HG02798 (cell line): ENCODE measurements at regions not wholly inside any gene's neighbourhood (a gene's known extent, or its start where the extent isn't known, plus 50 kb on each side); places are given as distances from the start of the nearest gene placed in this dataset.

Experiments used
- ATAC-seq: cut with Tn5 transposase; IDR thresholded peaks from one replicate; pipeline ENCODE4 v1.9.1; 2021; ENCODE audit warnings: mild to moderate bottlenecking; ENCODE audit not compliant: unreplicated experiment, poor library complexity

- ATAC-seq, result no peak
Measured at GRCh38 chr9:18327121-18327520, 146.8 kb upstream of the ADAMTSL1 start.

GRCh38 chr9:18330401-18331309 is 143.3 kb upstream of the ADAMTSL1 start:
- ATAC-seq, result no peak

DNA sequence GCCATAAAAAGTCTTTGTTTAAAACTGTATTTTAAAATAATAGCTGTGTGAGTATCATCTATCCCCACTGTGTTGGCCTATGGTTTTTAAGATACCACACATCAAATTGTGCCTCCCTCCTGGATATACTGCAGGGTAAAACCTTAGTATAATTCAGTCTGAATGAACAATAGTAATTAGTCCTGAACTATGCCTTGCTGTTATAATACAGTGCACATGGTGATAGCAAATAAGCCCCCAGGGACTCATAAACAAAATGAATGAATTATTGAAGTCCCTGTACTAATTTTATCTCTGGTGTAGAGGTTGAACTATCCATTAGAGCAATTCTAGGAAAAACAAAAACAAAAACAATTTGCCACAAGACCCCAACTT is 142.7 kb upstream of the ADAMTSL1 start:
- no peak for ATAC-seq

DNA sequence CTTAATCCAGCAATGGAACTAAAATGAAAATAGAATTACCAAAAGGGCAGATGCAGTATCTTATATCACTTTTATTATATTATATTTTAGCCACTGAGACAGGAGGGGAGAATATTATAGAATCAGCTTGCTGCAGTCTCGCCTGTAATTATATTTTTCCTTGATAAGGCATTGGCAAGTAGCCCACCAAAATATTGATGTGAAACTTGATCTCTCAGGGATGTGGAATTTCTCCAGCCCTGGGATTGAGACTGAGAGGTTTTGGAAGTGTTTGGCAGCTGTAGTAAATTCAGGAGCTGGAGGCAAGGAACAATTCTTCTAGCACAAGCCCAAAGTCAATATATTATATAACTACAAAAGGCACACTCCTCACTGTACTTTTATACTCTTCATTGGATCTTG is 142.1 kb upstream of the ADAMTSL1 start:
- no peak for ATAC-seq

GRCh38 chr9:18333157-18333556 is 140.8 kb upstream of the ADAMTSL1 start:
- ATAC-seq, result no peak

GRCh38 chr9:18335825-18336224 is 138.1 kb upstream of the ADAMTSL1 start:
- ATAC-seq, result no peak

DNA sequence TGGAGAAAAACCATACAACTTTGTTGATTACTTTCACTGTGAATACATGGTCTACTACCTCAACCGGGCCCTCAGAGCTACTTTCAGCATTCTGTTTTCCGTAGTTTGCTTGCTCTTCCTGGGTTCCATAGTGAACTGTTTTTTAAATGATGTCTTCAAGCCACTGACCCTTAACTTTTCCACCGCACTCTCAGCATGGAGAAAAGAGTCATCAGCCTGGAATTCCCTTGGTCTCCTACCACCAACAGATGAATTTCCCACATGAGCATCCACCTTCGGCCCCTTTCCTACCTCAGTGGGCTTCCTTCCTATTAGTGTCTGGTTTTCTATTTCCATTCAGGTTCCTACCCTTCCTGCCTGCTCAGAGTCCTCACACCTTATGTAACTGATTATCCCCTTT is 135.9 kb upstream of the ADAMTSL1 start:
- no peak for ATAC-seq

GRCh38 chr9:18343784-18344183 is 130.2 kb upstream of the ADAMTSL1 start:
- no peak for ATAC-seq

GRCh38 chr9:18346745-18347144 is 127.2 kb upstream of the ADAMTSL1 start:
- ATAC-seq, result no peak

DNA sequence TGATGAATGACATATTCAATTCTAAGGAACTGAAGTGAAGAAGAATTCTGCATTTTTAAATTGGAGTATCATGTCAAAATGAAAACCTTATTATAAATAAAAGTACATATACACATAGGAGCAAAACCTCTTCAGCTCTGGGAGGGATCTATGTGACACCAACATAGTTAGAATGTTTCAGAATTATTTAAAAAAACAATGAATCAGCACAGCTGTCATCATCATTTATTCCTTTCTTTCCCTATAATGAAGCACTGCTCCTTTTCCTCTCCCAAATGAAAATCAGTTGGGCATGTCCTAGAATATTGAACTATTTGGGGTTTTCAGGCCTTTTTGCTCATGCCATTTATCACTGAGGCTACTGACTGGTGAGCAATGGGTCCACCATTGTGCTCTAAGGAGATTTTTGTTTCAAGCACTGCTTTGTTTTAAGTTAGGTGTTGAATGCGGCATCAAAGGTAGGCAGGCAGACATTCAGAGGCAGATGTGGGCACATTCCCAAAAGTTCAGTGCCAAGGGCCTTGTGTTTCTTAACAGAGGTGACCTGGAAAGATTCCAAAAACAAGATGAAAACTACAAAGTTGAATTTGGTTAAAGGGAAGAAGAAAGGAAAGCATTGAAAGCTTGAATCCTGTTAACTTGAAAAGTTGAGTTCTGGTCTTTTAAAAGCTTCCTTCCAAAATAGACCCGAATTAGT is 126.4 kb upstream of the ADAMTSL1 start:
- no peak for ATAC-seq

- ATAC-seq, result no peak
Measured at GRCh38 chr9:18348083-18348475, 125.9 kb upstream of the ADAMTSL1 start.

DNA sequence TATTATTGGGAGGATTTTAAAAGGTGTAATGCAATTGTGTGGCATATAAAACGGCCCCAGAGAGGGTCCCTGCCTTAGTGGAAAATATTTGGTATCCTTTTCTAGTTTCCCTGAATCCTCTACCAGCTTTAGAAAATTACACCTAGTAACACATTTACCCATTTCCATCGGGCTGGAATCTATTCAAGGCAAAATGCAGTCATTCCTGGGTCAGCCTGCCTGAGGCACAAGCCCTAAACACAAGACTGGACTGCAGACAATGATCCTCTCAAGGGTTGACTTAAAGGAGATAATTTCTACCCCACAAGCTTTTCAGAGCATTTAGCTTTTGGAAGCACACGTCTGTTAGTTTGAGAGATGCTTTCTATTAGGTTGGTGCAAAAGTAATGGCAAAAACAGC is 124.4 kb upstream of the ADAMTSL1 start:
- ATAC-seq, result no peak

- ATAC-seq, result no peak
Measured at GRCh38 chr9:18350036-18350435, 123.9 kb upstream of the ADAMTSL1 start.

DNA sequence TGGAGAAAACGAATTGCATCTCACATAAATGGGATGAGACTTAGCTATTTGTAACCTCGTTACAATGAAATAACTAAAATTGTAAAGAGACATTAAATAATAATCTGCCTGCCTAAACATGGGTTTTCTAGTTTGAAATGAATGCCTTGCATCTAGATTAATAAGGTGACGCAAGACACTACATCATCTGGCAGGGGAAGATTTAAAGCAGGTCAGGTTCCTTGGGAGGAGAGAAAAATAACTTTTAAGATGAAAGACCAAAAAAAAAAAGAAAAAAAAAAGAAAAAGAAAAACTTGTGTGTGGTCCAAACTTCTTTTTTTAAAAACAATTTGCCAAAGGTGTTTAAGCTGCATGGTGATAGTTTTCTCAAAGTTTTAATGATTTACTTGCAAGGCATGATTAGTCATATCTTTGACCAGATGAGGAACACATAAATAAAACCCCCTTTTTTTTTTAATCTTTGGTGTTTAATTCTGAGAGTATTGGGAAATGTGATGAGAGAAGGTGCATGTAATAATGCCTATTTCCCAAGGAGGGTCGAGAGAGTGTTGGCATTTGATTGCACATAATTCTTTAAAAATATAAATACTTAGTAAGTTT is 122.9 kb upstream of the ADAMTSL1 start:
- ATAC-seq, result no peak

DNA sequence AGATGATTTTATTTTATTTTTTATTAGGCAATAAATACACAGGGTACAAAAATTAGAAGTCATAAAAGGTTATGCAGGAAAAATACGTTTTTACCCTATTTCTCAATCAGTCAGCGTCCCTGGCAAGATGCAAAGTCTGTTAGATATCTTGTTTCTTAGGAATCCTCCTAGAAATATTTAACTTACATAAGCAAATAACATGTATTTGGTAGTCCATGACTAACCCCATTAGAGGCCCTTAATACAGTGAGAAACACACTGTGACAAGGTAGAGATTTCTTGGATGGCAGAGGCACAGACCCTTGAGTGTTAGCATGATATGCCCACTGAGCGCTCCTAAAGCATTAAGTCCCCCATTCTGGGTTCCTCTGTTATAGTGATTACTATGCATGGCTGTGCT is 121.2 kb upstream of the ADAMTSL1 start:
- ATAC-seq, result no peak

- ATAC-seq, result no peak
Measured at GRCh38 chr9:18353473-18353872, 120.5 kb upstream of the ADAMTSL1 start.

- ATAC-seq, result no peak
Measured at GRCh38 chr9:18357321-18357720, 116.6 kb upstream of the ADAMTSL1 start.

GRCh38 chr9:18358325-18358724 is 115.6 kb upstream of the ADAMTSL1 start:
- ATAC-seq, result no peak

- no peak for ATAC-seq
Measured at GRCh38 chr9:18359335-18359734, 114.6 kb upstream of the ADAMTSL1 start.

- no peak for ATAC-seq
Measured at GRCh38 chr9:18360005-18360404, 113.9 kb upstream of the ADAMTSL1 start.

DNA sequence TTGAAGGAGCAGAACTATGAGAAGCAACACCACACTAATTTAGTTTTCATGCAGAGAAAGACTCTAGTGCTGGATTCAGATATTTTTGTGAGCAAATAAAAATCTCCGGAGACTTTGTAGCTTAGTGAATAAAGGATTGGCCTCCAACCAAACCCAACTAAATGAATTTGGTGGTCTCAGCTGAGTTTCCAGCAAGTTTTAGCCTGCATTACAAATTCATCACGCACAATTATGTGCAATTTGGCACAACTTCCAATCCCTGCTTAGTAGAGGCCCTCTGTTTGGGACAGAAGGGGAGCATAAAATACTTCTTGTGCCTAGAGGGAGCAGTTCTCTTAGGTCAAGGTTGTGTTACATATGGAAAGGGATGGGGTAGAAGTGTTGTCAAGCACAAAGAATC is 112.3 kb upstream of the ADAMTSL1 start:
- ATAC-seq, result no peak
